ENCODE measurements at regions not wholly inside any gene's neighbourhood (a gene's known extent, or its start where the extent isn't known, plus 50 kb on each side); places are given as distances from the start of the nearest gene placed in this dataset.

DNA sequence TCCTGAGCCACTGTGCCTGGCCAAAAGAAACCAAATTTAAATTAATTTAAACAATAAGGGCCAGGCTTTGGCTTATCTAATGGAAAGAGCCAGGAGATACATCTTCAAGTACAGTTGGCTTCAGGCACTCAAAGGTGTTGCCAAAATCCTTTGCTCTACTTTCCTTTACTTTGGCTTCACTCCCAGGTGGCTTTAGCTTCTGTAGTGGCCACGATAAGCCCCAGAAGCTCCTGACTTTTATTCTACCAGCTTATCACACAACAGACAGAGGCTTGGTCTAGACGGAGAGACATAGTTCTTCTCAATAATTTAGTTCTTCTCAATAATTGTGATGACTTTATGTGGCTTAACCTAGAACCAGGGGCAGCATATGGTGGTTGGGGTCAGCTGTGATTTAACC, 211.2 kb upstream of the LNX1 start:
- no peak overlapping the region for H3K9ac ChIP-seq
- no peaks in the 10 kb centered on the region for H4K20me1 ChIP-seq
- H3K27ac ChIP-seq: no peak overlapping the region
- H3K36me3 ChIP-seq: no peaks in the 10 kb centered on the region
- TF ChIP-seq Cebpa-rat (IDR thresholded peaks at IDR 0.05): no peak
- no peak overlapping the region for H3K4me3 ChIP-seq
- H3K9me3 ChIP-seq (replicated peaks in 1 of 11): no peaks in the 10 kb centered on the region
- no peaks in the 10 kb centered on the region for H3K4me1 ChIP-seq
- no peak overlapping the region for H3K4me2 ChIP-seq
- H3K27me3 ChIP-seq: no peaks in the 10 kb centered on the region

DNA sequence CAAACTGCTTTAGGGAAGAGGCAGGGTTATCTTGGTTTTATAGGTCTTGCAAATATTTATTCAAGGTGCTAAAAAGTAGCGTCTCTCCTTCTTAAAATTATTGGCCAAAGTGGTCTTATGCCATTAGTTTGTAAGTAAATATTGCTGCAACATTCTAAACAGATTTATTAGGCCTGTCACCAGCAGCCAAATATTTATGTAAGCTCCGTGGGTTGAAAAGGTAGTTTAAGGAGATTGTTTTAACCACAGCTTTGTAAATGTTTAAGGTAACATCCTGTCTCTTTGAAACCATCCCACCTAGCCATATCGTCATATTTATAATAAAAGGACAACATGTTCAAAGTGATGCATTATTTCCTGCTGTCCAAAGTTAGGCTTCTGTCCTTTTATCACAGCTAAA, 210.1 kb upstream of the LNX1 start:
- Histone ChIP-seq H3K4me1 (no peaks in the 10 kb centered on the region), H3K9me3 (replicated peaks in 1 of 11) (no peaks in the 10 kb centered on the region), H3K27me3 (no peaks in the 10 kb centered on the region), H4K20me1 (no peaks in the 10 kb centered on the region), H3K4me2 (no peak overlapping the region), H3K36me3 (no peaks in the 10 kb centered on the region), H3K27ac (no peak overlapping the region), H3K4me3 (no peak overlapping the region), H3K9ac (no peak overlapping the region)
- no peak for TF ChIP-seq Cebpa-rat (IDR thresholded peaks at IDR 0.05)

DNA sequence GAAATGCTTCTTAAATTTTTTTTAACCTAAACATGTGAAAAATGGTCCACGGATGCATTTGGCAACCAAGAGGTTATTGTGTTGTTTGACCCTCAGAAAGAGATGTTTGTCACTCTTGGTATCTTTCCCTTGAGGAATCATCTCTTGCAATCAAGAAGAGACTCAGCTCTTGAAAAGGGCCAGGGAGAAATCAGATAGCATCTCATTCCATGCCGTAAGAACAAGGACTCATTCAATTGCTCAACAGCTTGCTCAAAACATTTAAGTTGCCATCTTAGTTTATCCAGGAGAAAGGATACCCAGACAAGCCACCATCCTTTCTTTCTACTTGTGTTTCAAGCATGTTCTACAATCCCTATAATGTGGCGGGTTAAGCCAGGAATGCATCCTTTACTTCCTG, 209.5 kb upstream of the LNX1 start:
- Histone ChIP-seq H4K20me1 (no peaks in the 10 kb centered on the region), H3K4me2 (no peak overlapping the region), H3K27me3 (no peaks in the 10 kb centered on the region), H3K9me3 (replicated peaks in 1 of 11) (no peaks in the 10 kb centered on the region), H3K9ac (no peak overlapping the region), H3K27ac (no peak overlapping the region), H3K4me1 (no peaks in the 10 kb centered on the region), H3K4me3 (no peak overlapping the region), H3K36me3 (no peaks in the 10 kb centered on the region)
- no peak for TF ChIP-seq Cebpa-rat (IDR thresholded peaks at IDR 0.05)

- Histone ChIP-seq H3K27me3 (no peaks in the 10 kb centered on the region), H3K4me3 (no peak overlapping the region), H3K4me1 (no peaks in the 10 kb centered on the region), H3K27ac (no peak overlapping the region), H4K20me1 (no peaks in the 10 kb centered on the region), H3K9me3 (replicated peaks in 1 of 11) (no peaks in the 10 kb centered on the region), H3K36me3 (no peaks in the 10 kb centered on the region), H3K4me2 (no peak overlapping the region), H3K9ac (no peak overlapping the region)
- TF ChIP-seq Cebpa-rat (IDR thresholded peaks at IDR 0.05): no peak
Measured at GRCh38 chr4:53793096-53793495, 201.8 kb upstream of the LNX1 start.

DNA sequence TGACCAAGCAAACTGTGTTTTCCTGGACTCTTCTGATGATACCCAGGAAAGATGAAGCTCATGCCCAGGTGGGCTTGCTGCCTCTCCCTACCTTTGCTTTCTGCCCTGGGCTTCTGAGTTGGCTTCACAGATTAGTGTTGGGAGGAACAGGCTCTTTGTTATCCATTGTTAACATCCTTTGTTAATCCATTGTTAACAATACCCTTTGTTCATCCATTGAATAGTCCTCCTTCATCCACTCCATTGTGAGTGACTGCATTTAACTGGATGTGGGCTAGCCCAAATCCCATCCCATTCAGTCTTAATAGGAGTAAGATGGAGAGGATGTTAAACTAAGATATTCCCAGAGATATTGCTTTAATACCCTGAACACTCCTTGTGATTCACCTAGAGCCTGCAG, 199.0 kb upstream of the LNX1 start:
- Histone ChIP-seq H3K27me3 (no peaks in the 10 kb centered on the region), H3K27ac (no peak overlapping the region), H4K20me1 (no peaks in the 10 kb centered on the region), H3K9ac (no peak overlapping the region), H3K4me2 (no peak overlapping the region), H3K4me3 (no peak overlapping the region), H3K4me1 (no peaks in the 10 kb centered on the region), H3K9me3 (replicated peaks in 1 of 11) (no peaks in the 10 kb centered on the region), H3K36me3 (no peaks in the 10 kb centered on the region)
- no peak for TF ChIP-seq Cebpa-rat (IDR thresholded peaks at IDR 0.05)

DNA sequence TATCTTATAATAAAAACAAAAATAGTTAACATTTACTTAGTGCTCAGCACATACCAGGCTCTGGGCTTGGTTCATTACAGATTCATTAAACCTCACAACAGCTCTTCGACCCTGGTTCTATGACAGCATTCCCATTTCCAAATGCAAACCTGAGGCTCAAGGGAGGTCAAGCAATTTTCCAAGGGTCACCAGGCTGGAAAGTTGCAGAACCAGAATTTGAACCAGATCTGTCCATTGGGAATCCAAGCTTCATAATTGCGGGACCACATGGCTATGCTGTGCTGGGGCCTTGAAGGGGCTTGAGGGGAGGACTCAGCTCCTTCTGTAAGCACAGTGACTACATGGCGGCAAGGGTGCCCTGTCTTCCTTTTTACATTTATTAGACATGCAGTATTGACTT, 197.3 kb upstream of the LNX1 start:
- no peaks in the 10 kb centered on the region for H4K20me1 ChIP-seq
- no peak overlapping the region for H3K27ac ChIP-seq

GRCh38 chr4:53788011-53788410, 196.7 kb upstream of the LNX1 start:
- no peak for TF ChIP-seq Cebpa-rat (IDR thresholded peaks at IDR 0.05)
- Histone ChIP-seq H3K4me2 (no peak overlapping the region), H3K9me3 (replicated peaks in 1 of 11) (no peaks in the 10 kb centered on the region), H3K9ac (no peak overlapping the region), H3K27ac (no peak overlapping the region), H3K4me1 (no peaks in the 10 kb centered on the region), H3K36me3 (no peaks in the 10 kb centered on the region), H3K27me3 (no peaks in the 10 kb centered on the region), H3K4me3 (no peak overlapping the region), H4K20me1 (no peaks in the 10 kb centered on the region)

More for the DNA sequence above, 197.3 kb upstream of the LNX1 start:
- Histone ChIP-seq H3K4me1 (no peaks in the 10 kb centered on the region), H3K36me3 (no peaks in the 10 kb centered on the region), H3K9ac (no peak overlapping the region), H3K4me3 (no peak overlapping the region), H3K4me2 (no peak overlapping the region), H3K9me3 (replicated peaks in 1 of 11) (no peaks in the 10 kb centered on the region), H3K27me3 (no peaks in the 10 kb centered on the region)
- no peak for TF ChIP-seq Cebpa-rat (IDR thresholded peaks at IDR 0.05)

DNA sequence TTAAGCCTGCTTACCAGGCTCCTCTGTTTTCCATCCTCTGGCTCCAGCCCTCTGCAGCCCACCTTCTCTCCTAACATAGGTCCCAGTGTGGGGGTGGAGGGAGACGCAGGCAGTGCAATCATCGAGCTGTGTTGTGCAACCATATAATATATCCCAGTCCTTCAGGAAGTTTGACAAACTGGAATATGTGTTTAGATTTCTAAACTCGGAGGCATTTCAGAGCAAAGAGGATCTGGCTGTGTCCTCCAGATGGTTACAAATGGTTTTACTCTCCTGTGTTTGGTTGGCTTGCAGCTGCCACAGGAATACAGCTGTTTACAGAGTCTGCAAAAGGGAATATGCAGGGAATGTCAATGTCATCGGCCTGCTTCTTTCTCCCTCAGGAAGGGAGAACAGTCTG, 195.3 kb upstream of the LNX1 start:
- TF ChIP-seq Cebpa-rat (IDR thresholded peaks at IDR 0.05): 0 out of 22 replicates have a peak, but pooled peaks of 2 of the 11 experiments have one; percentile 14 to 27
- H3K36me3 ChIP-seq: no peaks in the 10 kb centered on the region
- H3K4me1 ChIP-seq: peaks cover 0 to 10% (median 0%) of the 10 kb centered on the region in 10 experiments; a peak in 5 of 20 replicates
- H3K4me2 ChIP-seq: no peak overlapping the region
- H4K20me1 ChIP-seq: no peaks in the 10 kb centered on the region
- H3K9me3 ChIP-seq (replicated peaks in 1 of 11): no peaks in the 10 kb centered on the region
- no peaks in the 10 kb centered on the region for H3K27me3 ChIP-seq
- H3K4me3 ChIP-seq: no peak overlapping the region
- no peak overlapping the region for H3K9ac ChIP-seq
- no peak overlapping the region for H3K27ac ChIP-seq

- Histone ChIP-seq H4K20me1 (no peaks in the 10 kb centered on the region), H3K27ac (no peak overlapping the region), H3K9me3 (replicated peaks in 1 of 11) (no peaks in the 10 kb centered on the region), H3K4me1 (peaks cover 0 to 10% (median 0%) of the 10 kb centered on the region in 10 experiments; a peak in 5 of 20 replicates), H3K36me3 (no peaks in the 10 kb centered on the region), H3K4me3 (no peak overlapping the region), H3K27me3 (no peaks in the 10 kb centered on the region), H3K9ac (no peak overlapping the region), H3K4me2 (no peak overlapping the region)
- TF ChIP-seq Cebpa-rat (IDR thresholded peaks at IDR 0.05): no peak
Measured at GRCh38 chr4:53785996-53786395, 194.7 kb upstream of the LNX1 start.

- H3K4me1 ChIP-seq: peaks cover 0 to 10% (median 0%) of the 10 kb centered on the region in 10 experiments; a peak in 5 of 20 replicates
- no peaks in the 10 kb centered on the region for H3K36me3 ChIP-seq
- TF ChIP-seq Cebpa-rat (IDR thresholded peaks at IDR 0.05): no peak
- H3K9me3 ChIP-seq (replicated peaks in 1 of 11): no peaks in the 10 kb centered on the region
- H3K4me2 ChIP-seq: no peak overlapping the region
- H3K27me3 ChIP-seq: no peaks in the 10 kb centered on the region
- no peaks in the 10 kb centered on the region for H4K20me1 ChIP-seq
- no peak overlapping the region for H3K27ac ChIP-seq
- no peak overlapping the region for H3K4me3 ChIP-seq
- no peak overlapping the region for H3K9ac ChIP-seq
Measured at GRCh38 chr4:53784112-53784511, 192.8 kb upstream of the LNX1 start.

Data from BLaER1 treated with 17β-estradiol and CSF1 and Interleukin-3, amounts not matched to agents 10 nM and 100 nM (cell line).